ENCODE measurements at regions not wholly inside any gene's neighbourhood (a gene's known extent, or its start where the extent isn't known, plus 50 kb on each side); places are given as distances from the start of the nearest gene placed in this dataset.

- H3K4me3 ChIP-seq (ENCODE audit: low read depth, low read length), result no peak overlapping the region
- no peak for DNase-seq (ENCODE audit: low read depth)
- no peak for TF ChIP-seq CTCF (conservative IDR thresholded peaks at IDR 0.05; ENCODE audit: low read depth, low read length)
Measured at GRCh38 chr15:69798481-69799250, 299.1 kb downstream of the TLE3 start.

- DNase-seq (ENCODE audit: low read depth), result no peak
- no peak overlapping the region for H3K4me3 ChIP-seq (ENCODE audit: low read depth, low read length)
- TF ChIP-seq CTCF (conservative IDR thresholded peaks at IDR 0.05; ENCODE audit: low read depth, low read length), result no peak
Measured at GRCh38 chr15:69801144-69801543, 296.6 kb downstream of the TLE3 start.

- no peak for DNase-seq (ENCODE audit: low read depth)
- no peak for TF ChIP-seq CTCF (conservative IDR thresholded peaks at IDR 0.05; ENCODE audit: low read depth, low read length)
- no peak overlapping the region for H3K4me3 ChIP-seq (ENCODE audit: low read depth, low read length)
Measured at GRCh38 chr15:69802432-69802831, 295.3 kb downstream of the TLE3 start.

- DNase-seq (ENCODE audit: low read depth), result no peak
- H3K4me3 ChIP-seq (ENCODE audit: low read depth, low read length), result no peak overlapping the region
- no peak for TF ChIP-seq CTCF (conservative IDR thresholded peaks at IDR 0.05; ENCODE audit: low read depth, low read length)
Measured at GRCh38 chr15:69804786-69805185, 292.9 kb downstream of the TLE3 start.

- TF ChIP-seq CTCF (conservative IDR thresholded peaks at IDR 0.05; ENCODE audit: low read depth, low read length), result no peak
- H3K4me3 ChIP-seq (ENCODE audit: low read depth, low read length), result no peak overlapping the region
- DNase-seq (ENCODE audit: low read depth), result no peak
Measured at GRCh38 chr15:69805248-69805953, 292.3 kb downstream of the TLE3 start.

GRCh38 chr15:69806287-69806915 lies 291.3 kb downstream of the TLE3 start:
- TF ChIP-seq CTCF (conservative IDR thresholded peaks at IDR 0.05; ENCODE audit: low read depth, low read length), result no peak
- H3K4me3 ChIP-seq (ENCODE audit: low read depth, low read length), result no peak overlapping the region
- DNase-seq (ENCODE audit: low read depth), result no peak

Measured in epithelial cell of proximal tubule (primary cell).